Heart left ventricle (tissue), 13 donors: ENCODE measurements at regions not wholly inside any gene's neighbourhood (a gene's known extent, or its start where the extent isn't known, plus 50 kb on each side); places are given as distances from the start of the nearest gene placed in this dataset.

Experiments
- POLR2A ChIP-seq, 2 donors: fragments of 450-650 bp; IDR thresholded peaks; one replicate each; pipeline ENCODE4 v1.6.1; 2017; ENCODE audit warnings: antibody characterized with exemption in 2 of 2, mild to moderate bottlenecking in 2 of 2, moderate library complexity in 2 of 2
- TF ChIP-seq, protein P1 (sequence below), 12 donors: fragments of 200-600 bp; sonication (generic) in 4 of 12; IDR thresholded peaks; one replicate each; pipeline versions ENCODE4 v1.5.0 to v1.8.0; 2018 to 2022; ENCODE audit warnings: antibody characterized with exemption in 12 of 12, mild to moderate bottlenecking in 5 of 12
- donor health status: ischemic (EF 13 %, LVEDD 7.1; RV severe dilation, severe dysfunction).
- donor health status: DM: no; HTN: yes; CAD: no.
- donor health status: DM: no; HTN: no; CAD: no.
- donor health status: ischemic (EF 25% LVEDD 6.9; RV normal size, moderate dysfunction).
- donor health status: ischemic (EF 25% LVEDD 5.7; RV mildly dilated, moderate dysfunction).
- donor health status: ischemic (EF 35%, LVEDD 5.7; RV mildly dilated, moderate dysfunction).
- donor health status: nonischemic (EF 11% LVEDD 7.7; RV severe dilation, severe dysfunction).
- donor health status: DM: yes; HTN: yes; CAD: no.
- donor health status: PGD.
- donor health status: ischemic (EF 29% LVEDD 5.4; RV normal size, mild dysfunction).
- donor health status: nonischemic (EF 23%, LVEDD 6.1; RV moderate dilation, normal function).

DNA sequence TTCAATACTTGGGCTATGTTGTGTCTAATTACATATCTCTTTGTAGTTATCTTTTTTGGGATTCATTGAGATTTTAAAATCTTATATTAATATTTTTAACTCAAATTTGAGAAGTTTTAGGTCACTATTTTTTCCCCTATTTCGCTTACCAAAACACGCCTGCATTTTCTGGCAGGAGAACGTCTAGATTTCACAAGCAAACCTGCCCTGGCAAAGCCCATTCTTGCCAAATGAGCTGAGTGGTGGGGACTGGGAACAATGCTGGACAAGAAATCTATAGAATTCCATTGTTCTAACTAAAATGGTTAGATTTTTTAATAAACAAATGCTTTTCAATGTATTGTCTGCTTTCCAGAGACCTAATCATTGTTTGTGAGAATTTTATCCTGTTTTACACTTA, 1283.7 kb upstream of the RAG2 start:
- TF ChIP-seq, protein P1, sequence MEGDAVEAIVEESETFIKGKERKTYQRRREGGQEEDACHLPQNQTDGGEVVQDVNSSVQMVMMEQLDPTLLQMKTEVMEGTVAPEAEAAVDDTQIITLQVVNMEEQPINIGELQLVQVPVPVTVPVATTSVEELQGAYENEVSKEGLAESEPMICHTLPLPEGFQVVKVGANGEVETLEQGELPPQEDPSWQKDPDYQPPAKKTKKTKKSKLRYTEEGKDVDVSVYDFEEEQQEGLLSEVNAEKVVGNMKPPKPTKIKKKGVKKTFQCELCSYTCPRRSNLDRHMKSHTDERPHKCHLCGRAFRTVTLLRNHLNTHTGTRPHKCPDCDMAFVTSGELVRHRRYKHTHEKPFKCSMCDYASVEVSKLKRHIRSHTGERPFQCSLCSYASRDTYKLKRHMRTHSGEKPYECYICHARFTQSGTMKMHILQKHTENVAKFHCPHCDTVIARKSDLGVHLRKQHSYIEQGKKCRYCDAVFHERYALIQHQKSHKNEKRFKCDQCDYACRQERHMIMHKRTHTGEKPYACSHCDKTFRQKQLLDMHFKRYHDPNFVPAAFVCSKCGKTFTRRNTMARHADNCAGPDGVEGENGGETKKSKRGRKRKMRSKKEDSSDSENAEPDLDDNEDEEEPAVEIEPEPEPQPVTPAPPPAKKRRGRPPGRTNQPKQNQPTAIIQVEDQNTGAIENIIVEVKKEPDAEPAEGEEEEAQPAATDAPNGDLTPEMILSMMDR (IDR thresholded peaks at IDR 0.05) = no peak
- no peak for TF ChIP-seq POLR2A (IDR thresholded peaks at IDR 0.05)
